GM21526 (cell line): ENCODE measurements at regions not wholly inside any gene's neighbourhood (a gene's known extent, or its start where the extent isn't known, plus 50 kb on each side); places are given as distances from the start of the nearest gene placed in this dataset.
"Not testable (repeated sequence)": the region's sequence is repeated elsewhere in the genome, so short reads cannot be mapped to it uniquely, and the experiment has no call there.

Experiments
- ATAC-seq: cut with Tn5 transposase; IDR thresholded peaks from one replicate; pipeline ENCODE4 v1.9.1; 2021; ENCODE audit warnings: moderate library complexity; ENCODE audit not compliant: unreplicated experiment, low FRiP score

DNA sequence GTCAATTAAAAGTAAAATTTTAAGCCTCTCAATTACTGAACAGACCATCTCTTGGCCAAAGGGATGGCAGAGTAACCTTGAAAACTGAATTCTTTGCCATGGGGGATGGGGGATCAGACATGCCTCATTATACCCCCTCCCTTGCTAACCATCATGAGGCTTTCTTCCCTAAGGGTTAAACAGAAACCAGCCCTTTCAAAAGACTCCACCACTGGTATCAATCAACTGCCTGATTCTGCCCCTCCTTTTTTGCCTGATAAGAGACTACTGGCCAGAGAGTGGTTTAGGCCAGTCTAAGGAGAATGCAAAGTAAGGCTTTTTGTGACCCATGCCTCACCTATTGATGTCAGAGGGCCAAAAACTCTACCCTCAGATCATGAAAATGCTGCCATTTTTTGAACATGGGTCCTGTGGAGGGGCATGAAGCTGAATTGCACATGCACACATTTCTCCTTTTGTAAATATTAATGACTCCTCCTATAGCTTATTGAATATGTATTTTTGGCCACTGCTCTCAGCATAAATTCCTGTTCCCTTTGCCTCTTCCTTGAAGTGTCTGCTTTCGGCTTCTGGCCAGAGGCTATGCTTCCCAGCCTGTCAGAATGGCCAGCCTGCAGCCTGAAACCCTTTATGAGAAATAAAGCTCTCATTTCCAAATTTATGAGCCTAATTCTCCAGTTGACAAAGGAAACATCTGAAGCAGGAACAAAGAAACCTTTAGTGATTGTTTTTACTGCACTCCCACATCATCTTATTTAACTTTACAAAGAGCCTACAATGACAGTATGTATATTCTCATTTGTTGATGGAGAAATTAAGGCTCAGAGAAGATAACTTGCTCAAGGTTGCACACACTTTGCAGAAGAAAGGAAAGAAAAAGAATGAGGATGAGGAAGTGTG lies 270.7 kb upstream of the CELF4 start:
- no peak for ATAC-seq

DNA sequence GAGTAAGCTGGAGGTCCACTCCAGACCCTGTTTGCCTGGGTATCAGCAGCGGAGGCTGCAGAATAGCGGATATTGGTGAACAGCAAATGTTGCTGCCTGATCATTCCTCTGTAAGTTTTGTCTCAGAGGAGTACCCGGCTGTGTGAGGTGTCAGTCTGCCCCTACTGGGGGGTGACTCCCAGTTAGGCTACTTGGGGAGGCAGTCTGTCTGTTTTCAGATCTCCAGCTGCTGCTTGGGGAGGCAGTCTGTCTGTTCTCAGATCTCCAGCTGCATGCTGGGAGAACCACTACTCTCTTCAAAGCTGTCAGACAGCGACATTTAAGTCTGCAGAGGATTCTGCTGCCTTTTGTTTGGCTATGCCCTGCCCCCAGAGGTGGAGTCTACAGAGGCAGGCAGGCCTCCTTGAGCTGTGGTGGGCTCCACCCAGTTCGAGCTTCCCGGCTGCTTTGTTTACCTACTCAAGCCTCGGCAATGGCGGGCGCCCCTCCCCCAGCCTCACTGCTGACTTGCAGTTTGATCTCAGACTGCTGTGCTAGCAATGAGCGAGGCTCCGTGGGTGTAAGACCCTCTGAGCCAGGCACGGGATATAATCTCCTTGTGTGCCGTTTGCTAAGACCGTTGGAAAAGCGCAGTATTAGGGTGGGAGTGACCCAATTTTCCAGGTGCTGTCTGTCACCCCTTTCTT lies 266.6 kb upstream of the CELF4 start:
- not testable (repeated sequence) for ATAC-seq

DNA sequence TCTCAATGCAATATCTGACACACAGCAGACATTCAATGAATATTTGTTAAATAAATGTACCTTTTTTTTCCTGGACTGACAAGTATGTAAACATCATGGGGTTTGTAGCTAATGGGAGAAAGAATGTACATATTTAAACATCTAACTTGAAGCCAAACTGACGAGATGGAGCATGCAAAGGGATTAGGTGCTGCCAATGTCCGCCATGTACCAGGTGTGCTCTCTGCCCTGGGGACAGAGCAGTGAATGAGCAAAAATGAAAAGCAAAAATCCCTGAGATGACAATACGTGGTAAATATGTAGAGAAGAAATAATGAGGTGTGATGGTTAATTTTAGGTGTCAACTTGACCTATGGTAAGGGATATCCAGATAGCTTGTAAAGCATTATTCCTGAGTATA lies 247.4 kb upstream of the CELF4 start:
- ATAC-seq = no peak

GRCh38 chr18:37805773-37806404 lies 240.3 kb upstream of the CELF4 start:
- no peak for ATAC-seq

GRCh38 chr18:37796823-37797349 lies 231.3 kb upstream of the CELF4 start:
- no peak for ATAC-seq

GRCh38 chr18:37787452-37787851 lies 221.9 kb upstream of the CELF4 start:
- ATAC-seq = no peak

DNA sequence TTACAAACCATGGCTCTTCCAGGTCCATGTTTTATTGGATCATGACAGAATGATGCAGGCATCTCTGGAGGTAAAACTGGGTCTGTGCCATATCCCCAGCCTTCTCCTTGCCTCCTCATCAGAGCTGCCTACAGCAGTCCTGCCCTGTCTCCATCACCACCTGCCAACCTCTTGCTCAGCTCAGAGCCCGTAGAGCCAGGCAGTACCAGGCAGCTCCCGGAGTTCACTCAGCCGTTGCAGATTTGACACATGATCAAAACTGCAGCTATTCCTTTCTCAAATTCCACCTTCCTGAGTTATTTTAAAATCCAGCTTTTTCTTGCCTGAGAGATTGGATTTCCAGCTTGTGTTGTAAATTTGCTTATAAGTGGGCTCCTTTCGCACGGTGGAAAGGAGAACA lies 218.2 kb upstream of the CELF4 start:
- no peak for ATAC-seq

GRCh38 chr18:37779220-37779619 lies 213.6 kb upstream of the CELF4 start:
- ATAC-seq = no peak

- ATAC-seq = no peak
Observed at GRCh38 chr18:37778417-37779165, 213.0 kb upstream of the CELF4 start.

GRCh38 chr18:37769826-37770225 lies 204.2 kb upstream of the CELF4 start:
- ATAC-seq = no peak

DNA sequence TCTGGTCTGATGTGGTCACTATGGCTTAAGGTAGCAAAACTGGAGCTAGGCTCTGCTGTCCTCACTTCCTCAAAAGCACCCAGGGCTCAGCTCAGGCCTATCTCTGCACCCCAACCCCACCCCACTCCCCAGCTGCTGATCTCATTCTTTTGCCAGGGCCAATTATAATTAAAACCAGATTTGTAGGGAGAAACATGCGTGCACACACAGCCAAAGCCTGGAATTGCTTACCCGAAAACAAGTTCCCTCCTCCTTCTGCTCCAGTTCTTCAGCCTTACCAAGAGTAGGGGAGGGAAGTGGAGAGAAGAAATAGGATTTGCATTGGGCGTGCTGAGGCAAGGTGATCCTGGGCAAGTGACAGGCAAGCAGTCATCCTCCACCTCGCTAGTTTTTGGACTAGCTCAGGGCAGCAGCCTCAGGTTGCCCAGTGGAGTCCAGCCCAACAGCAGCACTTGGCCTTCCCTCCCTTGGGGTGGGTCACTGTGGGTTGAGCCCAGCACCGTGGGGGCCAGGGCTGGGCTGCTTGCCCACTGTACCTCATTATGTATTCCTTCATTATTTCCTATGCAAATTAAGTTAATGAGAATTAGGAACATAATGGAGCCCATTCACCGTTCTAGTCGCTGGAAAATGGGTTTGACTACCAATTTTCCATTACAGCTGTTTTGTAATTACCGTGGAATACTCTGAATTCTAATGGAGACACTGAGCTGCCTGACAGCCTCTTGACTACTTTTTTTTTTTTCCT lies 199.1 kb upstream of the CELF4 start:
- no peak for ATAC-seq

- ATAC-seq = no peak
Observed at GRCh38 chr18:37762076-37762621, 196.6 kb upstream of the CELF4 start.

- ATAC-seq = no peak
Observed at GRCh38 chr18:37754141-37754540, 188.5 kb upstream of the CELF4 start.

DNA sequence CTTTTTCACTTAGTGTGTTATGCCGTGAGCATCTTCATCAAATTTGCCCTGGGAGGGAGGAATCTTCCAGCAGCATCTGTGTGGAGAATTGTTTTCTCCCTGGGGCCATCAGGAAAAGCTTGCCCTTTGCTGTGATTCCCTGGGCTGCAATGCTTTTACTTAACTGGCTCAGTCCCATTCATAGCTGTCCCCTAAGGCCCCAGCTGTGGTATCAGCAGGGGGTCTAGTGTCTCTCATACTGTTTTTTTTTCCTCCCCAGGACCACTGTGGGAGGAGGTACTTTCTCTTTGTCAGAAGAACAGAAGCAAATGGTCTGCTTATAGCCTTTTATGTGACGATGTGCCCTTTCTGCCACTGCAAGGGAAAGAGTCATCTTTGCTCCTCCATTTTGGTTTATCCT lies 176.8 kb upstream of the CELF4 start:
- ATAC-seq = no peak

- no peak for ATAC-seq
Observed at GRCh38 chr18:37741032-37741623, 175.5 kb upstream of the CELF4 start.

DNA sequence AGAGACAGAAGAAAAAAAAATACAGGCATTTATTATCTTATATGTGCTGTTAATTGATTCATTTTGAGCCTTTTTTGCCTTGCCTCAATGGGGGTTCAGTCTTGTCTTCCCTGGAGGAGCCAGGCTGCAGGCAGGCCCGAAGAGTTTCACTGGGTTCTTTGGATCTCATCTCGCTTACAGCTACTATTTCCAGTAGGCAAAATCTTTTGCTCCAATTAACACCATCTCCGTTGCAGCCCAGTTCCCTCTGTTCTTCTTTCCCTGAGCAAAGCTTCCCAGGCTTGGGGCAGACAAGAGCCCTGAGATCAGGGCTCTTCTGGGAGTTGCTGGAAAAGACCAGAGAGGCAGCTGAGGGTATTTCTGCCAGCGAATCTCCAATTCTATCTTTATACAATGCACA lies 168.8 kb upstream of the CELF4 start:
- ATAC-seq = no peak

- no peak for ATAC-seq
Observed at GRCh38 chr18:37729716-37730115, 164.1 kb upstream of the CELF4 start.

DNA sequence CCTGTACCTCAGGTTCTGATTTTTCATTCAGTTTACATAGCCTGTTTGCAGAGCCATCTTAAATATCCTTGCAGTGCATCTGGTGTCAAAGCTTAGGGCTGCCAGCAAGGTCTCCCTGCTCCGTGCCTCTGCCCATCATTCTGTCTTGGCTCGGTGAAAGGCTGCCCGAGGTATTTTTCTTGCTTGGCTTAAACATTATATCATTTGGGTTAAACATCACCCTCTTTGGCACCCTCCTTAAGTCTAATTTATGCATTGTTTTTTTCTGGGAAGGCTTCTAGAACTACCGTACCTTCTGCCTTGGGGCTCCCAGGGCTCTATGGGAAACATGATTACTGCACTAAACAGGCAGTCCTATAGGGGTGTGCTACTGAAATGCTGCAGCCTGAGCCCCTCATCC lies 158.6 kb upstream of the CELF4 start:
- no peak for ATAC-seq
